MM.1S (cell line): ENCODE measurements at regions not wholly inside any gene's neighbourhood (a gene's known extent, or its start where the extent isn't known, plus 50 kb on each side); places are given as distances from the start of the nearest gene placed in this dataset.

Experiments used
- CTCF ChIP-seq: fragments of 300-600 bp; sonication (generic); IDR thresholded peaks from 2 replicates; pipeline ENCODE4 v1.5.1; 2016; ENCODE audit warnings: antibody characterized with exemption, low read length, mixed read lengths
- EZH2 ChIP-seq: fragments of 300-600 bp; sonication (generic); optimal IDR thresholded peaks from 2 replicates; pipeline ENCODE3; 2017; ENCODE audit warnings: low read depth, mild to moderate bottlenecking, antibody characterized with exemption, low read length, mixed read lengths
- EZH2phosphoT487 ChIP-seq: fragments of 300-600 bp; sonication (generic); IDR thresholded peaks from 2 replicates; pipeline ENCODE4 v1.6.1; 2018; ENCODE audit warnings: antibody characterized with exemption, low read length

DNA sequence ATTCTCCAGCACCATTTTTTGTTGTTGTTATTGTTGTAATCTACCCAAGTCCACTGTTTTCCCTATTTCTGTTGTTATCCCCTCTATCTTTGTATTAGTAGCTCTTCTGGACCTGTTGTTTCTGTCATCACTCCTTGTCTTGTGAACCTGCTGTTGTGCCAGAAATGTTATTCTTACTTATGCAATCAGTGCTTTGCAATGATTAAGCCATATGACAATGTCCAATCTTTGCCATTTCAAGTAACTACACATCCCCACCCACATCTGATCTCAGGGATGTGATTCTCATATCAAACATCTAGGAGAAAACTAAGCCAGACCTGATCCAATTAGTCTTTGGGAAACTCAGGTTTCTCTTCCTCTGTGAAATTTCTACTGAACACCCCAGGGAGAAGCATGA, 472.6 kb upstream of the KLHL1 start:
- TF ChIP-seq CTCF: no peak
- no peak for TF ChIP-seq EZH2phosphoT487
- no peak for TF ChIP-seq EZH2
